GM21529 (cell line): ENCODE measurements at regions not wholly inside any gene's neighbourhood (a gene's known extent, or its start where the extent isn't known, plus 50 kb on each side); places are given as distances from the start of the nearest gene placed in this dataset.
A peak's percentile ranks its signal among the peaks of the same experiment; 100 is the strongest.

Experiments
- ATAC-seq: cut with Tn5 transposase; IDR thresholded peaks from one replicate; pipeline ENCODE4 v1.9.1; 2021; ENCODE audit not compliant: unreplicated experiment

GRCh38 chr1:82214606-82215005 is 413.9 kb downstream of the ADGRL2 start:
- ATAC-seq, result no peak

- no peak for ATAC-seq
These were observed 396.9 kb downstream of the ADGRL2 start for GRCh38 chr1:82197606-82198005.

GRCh38 chr1:82195245-82195644 is 394.5 kb downstream of the ADGRL2 start:
- no peak for ATAC-seq

- no peak for ATAC-seq
These were observed 384.4 kb downstream of the ADGRL2 start for GRCh38 chr1:82185084-82185483.

- ATAC-seq, result no peak
These were observed 381.1 kb downstream of the ADGRL2 start for GRCh38 chr1:82181846-82182245.

GRCh38 chr1:82179131-82179530 is 378.4 kb downstream of the ADGRL2 start:
- no peak for ATAC-seq

- no peak for ATAC-seq
These were observed 376.5 kb downstream of the ADGRL2 start for GRCh38 chr1:82177192-82177591.

- no peak for ATAC-seq
These were observed 371.2 kb downstream of the ADGRL2 start for GRCh38 chr1:82171955-82172354.

- ATAC-seq, result no peak
These were observed 367.7 kb downstream of the ADGRL2 start for GRCh38 chr1:82168482-82168881.

- no peak for ATAC-seq
These were observed 364.6 kb downstream of the ADGRL2 start for GRCh38 chr1:82165304-82165703.

GRCh38 chr1:82162486-82163420 is 362.0 kb downstream of the ADGRL2 start:
- no peak for ATAC-seq

GRCh38 chr1:82161700-82162141 is 361.0 kb downstream of the ADGRL2 start:
- ATAC-seq, result no peak

GRCh38 chr1:82160903-82161302 is 360.2 kb downstream of the ADGRL2 start:
- no peak for ATAC-seq

- ATAC-seq, result no peak
These were observed 359.3 kb downstream of the ADGRL2 start for GRCh38 chr1:82160036-82160435.

GRCh38 chr1:82158981-82159380 is 358.2 kb downstream of the ADGRL2 start:
- ATAC-seq, result no peak

- ATAC-seq, result no peak
These were observed 353.7 kb downstream of the ADGRL2 start for GRCh38 chr1:82154219-82154970.

- no peak for ATAC-seq
These were observed 353.0 kb downstream of the ADGRL2 start for GRCh38 chr1:82153752-82154151.

GRCh38 chr1:82153272-82153629 is 352.5 kb downstream of the ADGRL2 start:
- ATAC-seq, result peak; percentile 47

GRCh38 chr1:82152356-82153271 is 351.9 kb downstream of the ADGRL2 start:
- peak; percentile 47 for ATAC-seq

GRCh38 chr1:82145656-82146055 is 344.9 kb downstream of the ADGRL2 start:
- no peak for ATAC-seq
